ENCODE measurements at regions not wholly inside any gene's neighbourhood (a gene's known extent, or its start where the extent isn't known, plus 50 kb on each side); places are given as distances from the start of the nearest gene placed in this dataset.

GRCh38 chr2:201551901-201552300, 91.4 kb downstream of the TMEM237 start:
- TF ChIP-seq CTCF (conservative IDR thresholded peaks at IDR 0.05; ENCODE audit: low read depth, low read length) (no peak), POLR2A (IDR thresholded peaks at IDR 0.05; ENCODE audit: low read depth, low read length) (no peak), CEBPB (IDR thresholded peaks at IDR 0.05; ENCODE audit: low read depth, low read length) (no peak), USF2 (IDR thresholded peaks at IDR 0.05; ENCODE audit: low read depth, low read length) (no peak), RAD21 (IDR thresholded peaks at IDR 0.05; ENCODE audit: low read length) (no peak), MXI1 (IDR thresholded peaks at IDR 0.05; ENCODE audit: borderline replicate concordance, low read depth, low read length) (no peak), BHLHE40 (IDR thresholded peaks at IDR 0.05; ENCODE audit: low read depth, low read length) (no peak), MAFK (IDR thresholded peaks at IDR 0.05; ENCODE audit: low read depth, low read length) (no peak), RFX5 (IDR thresholded peaks at IDR 0.05; ENCODE audit: low read depth, low read length) (no peak), RCOR1 (IDR thresholded peaks at IDR 0.05; ENCODE audit: insufficient replicate concordance, low read length) (no peak), FOS (IDR thresholded peaks at IDR 0.05; ENCODE audit: low read depth, low read length) (no peak), SMC3 (IDR thresholded peaks at IDR 0.05; ENCODE audit: low read depth, low read length) (no peak), ELK1 (IDR thresholded peaks at IDR 0.05; ENCODE audit: borderline replicate concordance, low read depth, low read length) (no peak)
